Jurkat, Clone E6-1 (cell line): ENCODE measurements at regions not wholly inside any gene's neighbourhood (a gene's known extent, or its start where the extent isn't known, plus 50 kb on each side); places are given as distances from the start of the nearest gene placed in this dataset.

Experiments
- DNase-seq: peaks from one replicate; pipeline ENCODE4 v3.0.0-alpha.2; 2011; ENCODE audit warnings: low read depth, low spot score
- H3K4me3 ChIP-seq: 2 replicates; pipeline ENCODE4 v1.5.1; 2011; ENCODE audit warnings: mild to moderate bottlenecking, low read length, control low read depth, moderate library complexity

GRCh38 chr2:120825370-120826259 lies 89.9 kb downstream of the GLI2 start:
- DNase-seq: no peak
- H3K4me3 ChIP-seq: no peak overlapping the region

GRCh38 chr2:120826260-120826648 lies 90.6 kb downstream of the GLI2 start:
- no peak overlapping the region for H3K4me3 ChIP-seq
- no peak for DNase-seq

- no peak overlapping the region for H3K4me3 ChIP-seq
- DNase-seq: no peak
Measured at GRCh38 chr2:120826716-120827410, 91.2 kb downstream of the GLI2 start.

- no peak for DNase-seq
- H3K4me3 ChIP-seq: no peak overlapping the region
Measured at GRCh38 chr2:120828066-120828465, 92.4 kb downstream of the GLI2 start.

- DNase-seq: no peak
- H3K4me3 ChIP-seq: no peak overlapping the region
Measured at GRCh38 chr2:120828829-120829632, 93.4 kb downstream of the GLI2 start.

- no peak for DNase-seq
- no peak overlapping the region for H3K4me3 ChIP-seq
Measured at GRCh38 chr2:120829633-120830025, 94.0 kb downstream of the GLI2 start.

GRCh38 chr2:120830096-120830830 lies 94.6 kb downstream of the GLI2 start:
- H3K4me3 ChIP-seq: no peak overlapping the region
- no peak for DNase-seq

- DNase-seq: no peak
- no peak overlapping the region for H3K4me3 ChIP-seq
Measured at GRCh38 chr2:120831086-120831485, 95.4 kb downstream of the GLI2 start.

GRCh38 chr2:120831891-120832290 lies 96.2 kb downstream of the GLI2 start:
- no peak for DNase-seq
- H3K4me3 ChIP-seq: no peak overlapping the region

- no peak for DNase-seq
- no peak overlapping the region for H3K4me3 ChIP-seq
Measured at GRCh38 chr2:120832296-120833070, 96.8 kb downstream of the GLI2 start.

- DNase-seq: no peak
- no peak overlapping the region for H3K4me3 ChIP-seq
Measured at GRCh38 chr2:120833127-120833675, 97.5 kb downstream of the GLI2 start.

- no peak for DNase-seq
- no peak overlapping the region for H3K4me3 ChIP-seq
Measured at GRCh38 chr2:120834206-120834605, 98.5 kb downstream of the GLI2 start.

- no peak overlapping the region for H3K4me3 ChIP-seq
- no peak for DNase-seq
Measured at GRCh38 chr2:120836281-120836680, 100.6 kb downstream of the GLI2 start.

GRCh38 chr2:120840795-120841487 lies 105.3 kb downstream of the GLI2 start:
- no peak overlapping the region for H3K4me3 ChIP-seq
- no peak for DNase-seq

- no peak overlapping the region for H3K4me3 ChIP-seq
- DNase-seq: no peak
Measured at GRCh38 chr2:120842456-120843439, 107.1 kb downstream of the GLI2 start.

- DNase-seq: no peak
- H3K4me3 ChIP-seq: no peak overlapping the region
Measured at GRCh38 chr2:120844070-120844738, 108.5 kb downstream of the GLI2 start.
